ENCODE measurements at regions not wholly inside any gene's neighbourhood (a gene's known extent, or its start where the extent isn't known, plus 50 kb on each side); places are given as distances from the start of the nearest gene placed in this dataset.

- TF ChIP-seq CTCF (IDR thresholded peaks at IDR 0.05; ENCODE audit: control extremely low read depth, extremely low read depth, low read depth, missing control alignments): no peak
- ChIA-PET POLR2A (no interaction called here), CTCF (interaction anchor here (1.1 kb wide), 1 partner anchor 9 kb away, joined by 3 read pairs; no protein-coding TSS in a partner anchor)
- no peak for DNase-seq (ENCODE audit: extremely low spot score)
These were observed 142.3 kb upstream of the TMCC3 start for GRCh38 chr12:94792693-94793092.

GRCh38 chr12:94791933-94792332 is 141.6 kb upstream of the TMCC3 start:
- POLR2A ChIA-PET: no interaction called here
- no peak for TF ChIP-seq CTCF (IDR thresholded peaks at IDR 0.05; ENCODE audit: control extremely low read depth, extremely low read depth, low read depth, missing control alignments)
- CTCF ChIA-PET: no interaction called here
- no peak for DNase-seq (ENCODE audit: extremely low spot score)

- no peak for DNase-seq (ENCODE audit: extremely low spot score)
- TF ChIP-seq CTCF (IDR thresholded peaks at IDR 0.05; ENCODE audit: control extremely low read depth, extremely low read depth, low read depth, missing control alignments): no peak
- ChIA-PET CTCF (interaction anchor here (0.9 to 6.6 kb wide), 4 partner anchors 10 to 84 kb away, joined by 3 to 55 read pairs (median 4); no protein-coding TSS in a partner anchor), POLR2A (no interaction called here)
These were observed 140.5 kb upstream of the TMCC3 start for GRCh38 chr12:94790825-94791224.

- DNase-seq (ENCODE audit: extremely low spot score): no peak
- no peak for TF ChIP-seq CTCF (IDR thresholded peaks at IDR 0.05; ENCODE audit: control extremely low read depth, extremely low read depth, low read depth, missing control alignments)
- ChIA-PET POLR2A (no interaction called here), CTCF (interaction anchor here (0.9 to 6.6 kb wide), 6 partner anchors 10 to 85 kb away, joined by 3 to 55 read pairs (median 4); no protein-coding TSS in a partner anchor)
These were observed 140.0 kb upstream of the TMCC3 start for GRCh38 chr12:94790370-94790769.

GRCh38 chr12:94789510-94790225 is 139.3 kb upstream of the TMCC3 start:
- TF ChIP-seq CTCF (IDR thresholded peaks at IDR 0.05; ENCODE audit: control extremely low read depth, extremely low read depth, low read depth, missing control alignments): no peak
- ChIA-PET POLR2A (no interaction called here), CTCF (interaction anchor here (0.9 to 6.6 kb wide), 8 partner anchors 11 to 86 kb away, joined by 3 to 55 read pairs (median 4); no protein-coding TSS in a partner anchor)
- DNase-seq (ENCODE audit: extremely low spot score): no peak

- POLR2A ChIA-PET: no interaction called here
- TF ChIP-seq CTCF (IDR thresholded peaks at IDR 0.05; ENCODE audit: control extremely low read depth, extremely low read depth, low read depth, missing control alignments): no peak
- CTCF ChIA-PET: interaction anchor here (0.6 to 6.6 kb wide), 9 partner anchors 10 to 70 kb away, joined by 3 to 55 read pairs (median 4); no protein-coding TSS in a partner anchor
- DNase-seq (ENCODE audit: extremely low spot score): no peak
These were observed 137.9 kb upstream of the TMCC3 start for GRCh38 chr12:94788298-94788697.

Data from GM10248 (cell line).